ENCODE measurements at regions not wholly inside any gene's neighbourhood (a gene's known extent, or its start where the extent isn't known, plus 50 kb on each side); places are given as distances from the start of the nearest gene placed in this dataset.

- Histone ChIP-seq H3K9me2 (ENCODE audit: insufficient read depth, low read length) (no peaks in the 10 kb centered on the region), H3K27ac (ENCODE audit: low read length) (no peak overlapping the region), H3K79me2 (replicated peaks; ENCODE audit: insufficient read depth, low read length) (no peaks in the 10 kb centered on the region), H2AFZ (ENCODE audit: low read depth, low read length) (no peak overlapping the region), H3K27me3 (ENCODE audit: insufficient read depth, low read depth, low read length) (no peaks in the 10 kb centered on the region), H3K36me3 (ENCODE audit: insufficient read depth, low read length) (no peaks in the 10 kb centered on the region), H3K9ac (ENCODE audit: low read length) (no peak overlapping the region), H4K20me1 (ENCODE audit: insufficient read depth) (no peaks in the 10 kb centered on the region), H3K4me3 (ENCODE audit: low read length) (no peak overlapping the region), H3K4me2 (ENCODE audit: low read length) (no peak overlapping the region), H3F3A (ENCODE audit: insufficient read depth, low read length, poor library complexity, severe bottlenecking) (no peaks in the 10 kb centered on the region), H3K9me3 (ENCODE audit: low read length) (no peaks in the 10 kb centered on the region)
- TF ChIP-seq POLR2AphosphoS5 (IDR thresholded peaks at IDR 0.05) (no peak), CTCF (IDR thresholded peaks at IDR 0.05; ENCODE audit: poor library complexity, severe bottlenecking) (no peak), REST (IDR thresholded peaks at IDR 0.05; ENCODE audit: borderline replicate concordance) (no peak)
These were observed 84.5 kb downstream of the DHCR7 start for GRCh38 chr11:71363721-71364120.

- Histone ChIP-seq H3F3A (ENCODE audit: insufficient read depth, low read length, poor library complexity, severe bottlenecking) (no peaks in the 10 kb centered on the region), H4K20me1 (ENCODE audit: insufficient read depth) (no peaks in the 10 kb centered on the region), H3K9me2 (ENCODE audit: insufficient read depth, low read length) (no peaks in the 10 kb centered on the region), H3K79me2 (replicated peaks; ENCODE audit: insufficient read depth, low read length) (no peaks in the 10 kb centered on the region), H3K9me3 (ENCODE audit: low read length) (no peaks in the 10 kb centered on the region), H3K27me3 (ENCODE audit: insufficient read depth, low read depth, low read length) (no peaks in the 10 kb centered on the region), H3K4me2 (ENCODE audit: low read length) (no peak overlapping the region), H3K9ac (ENCODE audit: low read length) (no peak overlapping the region), H3K36me3 (ENCODE audit: insufficient read depth, low read length) (no peaks in the 10 kb centered on the region), H3K4me3 (ENCODE audit: low read length) (no peak overlapping the region), H2AFZ (ENCODE audit: low read depth, low read length) (no peak overlapping the region), H3K27ac (ENCODE audit: low read length) (no peak overlapping the region)
- TF ChIP-seq SMC3 (conservative IDR thresholded peaks at IDR 0.05; ENCODE audit: poor library complexity) (no peak), CTCF (IDR thresholded peaks at IDR 0.05; ENCODE audit: poor library complexity, severe bottlenecking) (no peak), TAF1 (IDR thresholded peaks at IDR 0.05; ENCODE audit: low read depth) (no peak), EP300 (conservative IDR thresholded peaks at IDR 0.05; ENCODE audit: poor library complexity, severe bottlenecking) (no peak), REST (IDR thresholded peaks at IDR 0.05; ENCODE audit: borderline replicate concordance) (no peak), EZH2 (IDR thresholded peaks at IDR 0.05; ENCODE audit: borderline replicate concordance, insufficient read depth, low read length, poor library complexity, severe bottlenecking) (no peak), MXI1 (conservative IDR thresholded peaks at IDR 0.05; ENCODE audit: poor library complexity, severe bottlenecking) (no peak), POLR2AphosphoS5 (IDR thresholded peaks at IDR 0.05) (no peak), RAD21 (conservative IDR thresholded peaks at IDR 0.05) (no peak)
These were observed 89.1 kb downstream of the DHCR7 start for GRCh38 chr11:71358963-71359567.
